Glutamatergic neuron (in vitro differentiated cells): ENCODE measurements at regions not wholly inside any gene's neighbourhood (a gene's known extent, or its start where the extent isn't known, plus 50 kb on each side); places are given as distances from the start of the nearest gene placed in this dataset.

Source experiments
- DNase-seq: peaks from one replicate; pipeline ENCODE4 v3.0.0; 2022
- H3K27ac Mint-ChIP-seq: one replicate; pipeline ENCODE4 v1.8.0; 2020; ENCODE audit warnings: mild to moderate bottlenecking, mixed read lengths, inconsistent platforms; ENCODE audit not compliant: unreplicated experiment
- H3K27me3 Mint-ChIP-seq: one replicate; pipeline ENCODE4 v1.8.0; 2020; ENCODE audit warnings: mild to moderate bottlenecking, moderate library complexity, mixed read lengths, inconsistent platforms; ENCODE audit not compliant: unreplicated experiment
- H3K36me3 Mint-ChIP-seq: one replicate; pipeline ENCODE4 v1.8.0; 2020; ENCODE audit warnings: mild to moderate bottlenecking, mixed read lengths, inconsistent platforms; ENCODE audit not compliant: unreplicated experiment
- H3K4me1 Mint-ChIP-seq: one replicate; pipeline ENCODE4 v1.8.0; 2020; ENCODE audit warnings: mild to moderate bottlenecking, low read depth, mixed read lengths, inconsistent platforms; ENCODE audit not compliant: unreplicated experiment
- H3K4me3 Mint-ChIP-seq: one replicate; pipeline ENCODE4 v1.8.0; 2020; ENCODE audit warnings: mild to moderate bottlenecking, mixed read lengths, inconsistent platforms; ENCODE audit not compliant: unreplicated experiment
- H3K9me3 Mint-ChIP-seq: one replicate; pipeline ENCODE4 v1.8.0; 2020; ENCODE audit warnings: mild to moderate bottlenecking, moderate library complexity, mixed read lengths, inconsistent platforms; ENCODE audit not compliant: unreplicated experiment
- TF ChIP-seq, protein P1 (sequence below): fragments of 200-600 bp; sonication (generic); IDR thresholded peaks from one replicate; pipeline ENCODE4 v1.5.0; 2021; ENCODE audit not compliant: partially characterized antibody, unreplicated experiment

DNA sequence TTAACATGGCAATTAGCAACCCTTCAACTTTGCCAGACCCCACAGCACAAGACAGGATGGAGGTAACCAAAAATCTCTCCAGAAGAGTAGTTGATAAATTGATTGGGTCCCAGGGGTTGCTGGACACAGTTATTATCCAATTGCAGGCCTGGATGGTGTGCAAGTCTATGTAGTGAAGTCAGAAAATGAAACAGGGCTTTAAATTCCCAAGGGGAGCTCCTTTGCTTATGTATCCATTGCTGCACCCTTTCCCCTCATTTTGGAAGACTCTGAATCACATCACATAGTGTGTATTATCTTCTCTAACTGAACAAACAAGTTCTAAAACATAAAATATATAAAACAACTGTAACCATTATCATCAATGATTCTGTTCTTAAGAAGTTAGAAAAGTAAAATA is 550.2 kb downstream of the LMO4 start:
- Mint-ChIP-seq H3K27me3 (no peaks in the 10 kb centered on the region), H3K36me3 (no peaks in the 10 kb centered on the region), H3K4me1 (no peaks in the 10 kb centered on the region), H3K9me3 (no peaks in the 10 kb centered on the region), H3K27ac (no peak overlapping the region), H3K4me3 (no peak overlapping the region)
- DNase-seq: no peak
- TF ChIP-seq, protein P1, sequence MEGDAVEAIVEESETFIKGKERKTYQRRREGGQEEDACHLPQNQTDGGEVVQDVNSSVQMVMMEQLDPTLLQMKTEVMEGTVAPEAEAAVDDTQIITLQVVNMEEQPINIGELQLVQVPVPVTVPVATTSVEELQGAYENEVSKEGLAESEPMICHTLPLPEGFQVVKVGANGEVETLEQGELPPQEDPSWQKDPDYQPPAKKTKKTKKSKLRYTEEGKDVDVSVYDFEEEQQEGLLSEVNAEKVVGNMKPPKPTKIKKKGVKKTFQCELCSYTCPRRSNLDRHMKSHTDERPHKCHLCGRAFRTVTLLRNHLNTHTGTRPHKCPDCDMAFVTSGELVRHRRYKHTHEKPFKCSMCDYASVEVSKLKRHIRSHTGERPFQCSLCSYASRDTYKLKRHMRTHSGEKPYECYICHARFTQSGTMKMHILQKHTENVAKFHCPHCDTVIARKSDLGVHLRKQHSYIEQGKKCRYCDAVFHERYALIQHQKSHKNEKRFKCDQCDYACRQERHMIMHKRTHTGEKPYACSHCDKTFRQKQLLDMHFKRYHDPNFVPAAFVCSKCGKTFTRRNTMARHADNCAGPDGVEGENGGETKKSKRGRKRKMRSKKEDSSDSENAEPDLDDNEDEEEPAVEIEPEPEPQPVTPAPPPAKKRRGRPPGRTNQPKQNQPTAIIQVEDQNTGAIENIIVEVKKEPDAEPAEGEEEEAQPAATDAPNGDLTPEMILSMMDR: no peak

DNA sequence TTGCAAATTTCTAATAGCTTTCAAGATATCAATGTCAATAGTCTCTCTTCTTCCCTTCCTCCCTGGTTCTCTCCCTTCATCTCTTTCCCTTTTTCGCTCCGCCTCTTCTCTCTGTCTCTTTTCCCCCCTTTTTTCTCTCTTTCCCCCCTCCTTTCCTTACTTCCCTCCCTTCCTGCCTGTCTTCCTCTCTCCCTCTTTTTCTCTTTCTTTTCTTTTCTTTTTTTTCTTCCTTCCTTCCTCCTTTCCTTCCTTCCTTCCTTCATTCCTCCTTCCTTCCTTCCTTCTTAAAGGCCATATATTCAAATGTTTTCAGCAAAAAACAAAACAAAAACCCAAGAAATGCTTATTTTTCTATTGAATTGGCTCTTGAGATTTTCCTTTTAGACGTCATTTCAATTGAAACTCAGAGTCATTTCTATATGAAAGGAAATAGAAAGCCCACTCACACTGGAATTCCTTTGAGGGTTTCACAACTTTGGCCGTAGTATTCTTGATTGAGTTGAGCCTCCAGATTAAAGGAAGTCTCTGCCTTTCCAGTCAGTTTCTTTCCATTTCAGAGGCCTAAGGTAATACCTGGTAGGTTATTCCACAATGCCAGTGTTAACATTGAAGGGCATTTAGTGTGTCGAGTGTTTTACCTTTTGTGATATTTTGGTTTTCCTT is 551.5 kb downstream of the LMO4 start:
- no peaks in the 10 kb centered on the region for H3K4me1 Mint-ChIP-seq

DNA sequence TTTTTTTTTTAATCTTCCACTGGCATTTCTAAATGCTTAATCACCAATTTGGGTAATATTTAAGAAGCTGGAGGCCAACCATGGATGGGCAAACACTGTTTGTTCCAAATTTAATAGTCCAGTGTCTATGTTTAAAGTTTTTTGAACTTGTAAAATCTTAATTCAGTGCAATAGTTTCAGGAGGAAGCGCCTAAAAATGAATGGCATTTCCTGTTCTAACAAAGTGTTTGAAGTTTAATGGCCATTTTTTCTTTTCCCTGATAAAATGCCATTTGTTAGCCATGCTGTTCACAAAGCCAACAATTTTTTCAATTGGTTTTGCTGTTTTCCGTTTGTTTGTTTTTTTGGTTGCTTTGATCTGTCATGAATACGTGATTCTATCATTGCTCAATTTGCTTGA is 552.1 kb downstream of the LMO4 start:
- Mint-ChIP-seq H3K36me3 (no peaks in the 10 kb centered on the region), H3K4me1 (no peaks in the 10 kb centered on the region), H3K27me3 (no peaks in the 10 kb centered on the region), H3K27ac (no peak overlapping the region), H3K9me3 (no peaks in the 10 kb centered on the region), H3K4me3 (no peak overlapping the region)
- TF ChIP-seq, protein P1: no peak
- DNase-seq: no peak

More for the DNA sequence above, 551.5 kb downstream of the LMO4 start:
- TF ChIP-seq, protein P1: no peak
- H3K36me3 Mint-ChIP-seq: no peaks in the 10 kb centered on the region
- H3K4me3 Mint-ChIP-seq: no peak overlapping the region
- H3K27me3 Mint-ChIP-seq: no peaks in the 10 kb centered on the region
- no peaks in the 10 kb centered on the region for H3K9me3 Mint-ChIP-seq
- H3K27ac Mint-ChIP-seq: no peak overlapping the region
- DNase-seq: no peak

DNA sequence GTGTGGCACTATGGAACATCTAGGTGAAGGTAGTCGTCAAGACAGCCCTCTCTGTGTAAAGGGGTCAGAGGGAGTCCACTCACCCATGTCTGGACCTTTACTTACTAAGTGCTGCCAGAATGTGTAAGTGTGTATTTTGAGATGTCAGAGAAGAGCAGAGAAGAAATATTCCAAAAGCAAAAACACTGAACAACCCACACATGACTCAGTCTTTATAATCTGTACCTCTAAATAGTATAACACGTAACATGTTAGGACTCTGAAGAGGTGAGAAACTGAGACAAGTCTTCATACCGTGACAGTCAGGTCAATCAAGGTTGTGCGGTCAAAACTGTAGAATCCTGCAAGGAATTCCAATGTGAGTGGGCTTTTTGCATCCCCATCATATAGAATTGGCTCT is 555.2 kb downstream of the LMO4 start:
- TF ChIP-seq, protein P1: no peak
- H3K27ac Mint-ChIP-seq: no peak overlapping the region

DNA sequence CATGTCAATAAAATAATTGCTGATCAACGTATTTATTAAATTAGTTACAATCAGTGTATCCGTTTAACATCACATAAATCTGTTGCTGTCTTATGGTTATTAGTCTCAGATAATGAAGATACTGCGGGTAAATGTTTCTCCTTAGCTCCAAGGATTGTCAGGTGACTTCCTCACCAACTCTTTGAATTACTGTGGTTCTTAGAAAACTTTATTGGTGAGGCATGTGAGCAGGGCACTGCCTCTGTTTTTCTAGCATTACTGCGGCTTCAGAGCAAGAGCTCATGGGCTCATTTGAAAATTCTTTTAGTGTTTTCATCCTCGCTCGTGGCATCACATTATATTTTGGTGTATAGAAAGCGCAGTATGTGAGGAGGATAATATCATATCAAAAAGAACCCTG is 555.9 kb downstream of the LMO4 start:
- H3K9me3 Mint-ChIP-seq: no peaks in the 10 kb centered on the region
- TF ChIP-seq, protein P1: no peak
- no peaks in the 10 kb centered on the region for H3K4me1 Mint-ChIP-seq
- no peaks in the 10 kb centered on the region for H3K27me3 Mint-ChIP-seq
- H3K4me3 Mint-ChIP-seq: no peak overlapping the region
- no peaks in the 10 kb centered on the region for H3K36me3 Mint-ChIP-seq
- DNase-seq: no peak
- H3K27ac Mint-ChIP-seq: no peak overlapping the region

More for the DNA sequence above, 555.2 kb downstream of the LMO4 start:
- no peaks in the 10 kb centered on the region for H3K4me1 Mint-ChIP-seq
- no peak overlapping the region for H3K4me3 Mint-ChIP-seq
- H3K36me3 Mint-ChIP-seq: no peaks in the 10 kb centered on the region
- no peak for DNase-seq
- no peaks in the 10 kb centered on the region for H3K27me3 Mint-ChIP-seq
- no peaks in the 10 kb centered on the region for H3K9me3 Mint-ChIP-seq
